ENCODE measurements at regions not wholly inside any gene's neighbourhood (a gene's known extent, or its start where the extent isn't known, plus 50 kb on each side); places are given as distances from the start of the nearest gene placed in this dataset.

GRCh38 chr1:213393860-213394259 lies 342.8 kb downstream of the RPS6KC1 start:
- DNase-seq (ENCODE audit: low read depth): no peak
- H3K4me3 ChIP-seq (ENCODE audit: low read depth, low read length): no peak overlapping the region
- TF ChIP-seq CTCF (IDR thresholded peaks at IDR 0.05; ENCODE audit: low read depth, low read length, missing control alignments): no peak

- TF ChIP-seq CTCF (IDR thresholded peaks at IDR 0.05; ENCODE audit: low read depth, low read length, missing control alignments): no peak
- H3K4me3 ChIP-seq (ENCODE audit: low read depth, low read length): no peak overlapping the region
- no peak for DNase-seq (ENCODE audit: low read depth)
These were observed 343.8 kb downstream of the RPS6KC1 start for GRCh38 chr1:213394837-213395236.

- DNase-seq (ENCODE audit: low read depth): no peak
- no peak for TF ChIP-seq CTCF (IDR thresholded peaks at IDR 0.05; ENCODE audit: low read depth, low read length, missing control alignments)
- H3K4me3 ChIP-seq (ENCODE audit: low read depth, low read length): no peak overlapping the region
These were observed 346.6 kb downstream of the RPS6KC1 start for GRCh38 chr1:213397638-213398037.

- no peak for TF ChIP-seq CTCF (IDR thresholded peaks at IDR 0.05; ENCODE audit: low read depth, low read length, missing control alignments)
- no peak overlapping the region for H3K4me3 ChIP-seq (ENCODE audit: low read depth, low read length)
- DNase-seq (ENCODE audit: low read depth): no peak
These were observed 348.7 kb downstream of the RPS6KC1 start for GRCh38 chr1:213399695-213400094.

- H3K4me3 ChIP-seq (ENCODE audit: low read depth, low read length): no peak overlapping the region
- no peak for TF ChIP-seq CTCF (IDR thresholded peaks at IDR 0.05; ENCODE audit: low read depth, low read length, missing control alignments)
- DNase-seq (ENCODE audit: low read depth): no peak
These were observed 358.2 kb downstream of the RPS6KC1 start for GRCh38 chr1:213409208-213409631.

GRCh38 chr1:213409971-213410370 lies 358.9 kb downstream of the RPS6KC1 start:
- H3K4me3 ChIP-seq (ENCODE audit: low read depth, low read length): no peak overlapping the region
- TF ChIP-seq CTCF (IDR thresholded peaks at IDR 0.05; ENCODE audit: low read depth, low read length, missing control alignments): no peak
- DNase-seq (ENCODE audit: low read depth): no peak

- no peak for DNase-seq (ENCODE audit: low read depth)
- H3K4me3 ChIP-seq (ENCODE audit: low read depth, low read length): no peak overlapping the region
- no peak for TF ChIP-seq CTCF (IDR thresholded peaks at IDR 0.05; ENCODE audit: low read depth, low read length, missing control alignments)
These were observed 363.3 kb downstream of the RPS6KC1 start for GRCh38 chr1:213414346-213414745.

All from GM12864 (cell line).